Thoracic aorta (tissue), 2 donors: ENCODE measurements at regions not wholly inside any gene's neighbourhood (a gene's known extent, or its start where the extent isn't known, plus 50 kb on each side); places are given as distances from the start of the nearest gene placed in this dataset.
"Not testable (repeated sequence)": the region's sequence is repeated elsewhere in the genome, so short reads cannot be mapped to it uniquely, and the experiment has no call there.

Source experiments
- ATAC-seq: fragments of 150-250 bp; one replicate; pipeline ENCODE4 v1.8.0; 2017; ENCODE audit warnings: low read depth; ENCODE audit not compliant: insufficient number of reproducible peaks, low FRiP score
- DNase-seq: peaks from one replicate; pipeline ENCODE4 v3.0.0-alpha.2; 2020; ENCODE audit warnings: low spot score
- H3K27ac ChIP-seq, 2 donors: fragments of 200-600 bp; sonication (generic); 1 replicate in 1 of 2; 2 replicates in 1 of 2; pipeline ENCODE4 v1.5.1; 2016; ENCODE audit warnings: mild to moderate bottlenecking in 2 of 2, moderate library complexity in 2 of 2
- H3K27me3 ChIP-seq: fragments of 200-600 bp; sonication (generic); replicated peaks from 2 replicates; pipeline ENCODE4 v1.6.0; 2016; ENCODE audit warnings: mild to moderate bottlenecking; ENCODE audit not compliant: insufficient read depth
- H3K36me3 ChIP-seq: fragments of 200-600 bp; sonication (generic); one replicate; pipeline ENCODE4 v1.5.1; 2016
- H3K4me1 ChIP-seq, 2 donors: fragments of 200-600 bp; sonication (generic); 1 replicate in 1 of 2; 2 replicates in 1 of 2; pipeline versions ENCODE4 v1.5.1 to v1.6.0; 2016; ENCODE audit warnings: low read depth in 2 of 2, mild to moderate bottlenecking in 1 of 2; ENCODE audit not compliant: control insufficient read depth in 1 of 2
- H3K4me3 ChIP-seq: fragments of 200-600 bp; sonication (generic); 2 replicates; pipeline ENCODE4 v1.5.1; 2016; ENCODE audit warnings: mild to moderate bottlenecking
- H3K9me3 ChIP-seq: fragments of 200-600 bp; sonication (generic); 2 replicates; pipeline ENCODE4 v1.5.1; 2016
- TF ChIP-seq, protein P1 (sequence below): fragments of 200-600 bp; sonication (generic); IDR thresholded peaks from one replicate; pipeline ENCODE4 v1.5.1; 2019; ENCODE audit warnings: antibody characterized with exemption

DNA sequence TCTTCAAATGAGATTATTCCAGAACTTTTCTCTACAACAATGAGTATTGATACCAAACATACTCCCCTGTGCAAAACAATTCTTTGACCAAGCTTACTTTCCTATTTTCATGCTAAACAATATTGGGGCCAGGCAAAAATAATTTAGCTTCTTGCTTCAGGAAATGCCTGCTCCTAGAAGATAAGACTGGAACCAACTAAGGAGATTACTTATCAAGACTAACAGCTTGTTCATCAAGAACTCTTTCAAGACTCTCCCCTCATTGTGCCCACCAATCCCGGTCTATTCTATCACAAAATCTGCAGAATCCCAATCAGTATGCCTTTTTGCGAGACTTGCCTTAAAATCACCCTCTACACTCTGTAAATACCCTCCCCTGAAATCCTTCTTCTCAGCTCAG, 536.6 kb downstream of the RWDD3 start:
- no peak overlapping the region for H3K4me3 ChIP-seq
- no peak for ATAC-seq
- DNase-seq = no peak
- no peak overlapping the region for H3K27ac ChIP-seq
- H3K27me3 ChIP-seq = no peaks in the 10 kb centered on the region
- H3K4me1 ChIP-seq = no peaks in the 10 kb centered on the region
- H3K9me3 ChIP-seq = no peaks in the 10 kb centered on the region
- H3K36me3 ChIP-seq = no peaks in the 10 kb centered on the region
- TF ChIP-seq, protein P1, sequence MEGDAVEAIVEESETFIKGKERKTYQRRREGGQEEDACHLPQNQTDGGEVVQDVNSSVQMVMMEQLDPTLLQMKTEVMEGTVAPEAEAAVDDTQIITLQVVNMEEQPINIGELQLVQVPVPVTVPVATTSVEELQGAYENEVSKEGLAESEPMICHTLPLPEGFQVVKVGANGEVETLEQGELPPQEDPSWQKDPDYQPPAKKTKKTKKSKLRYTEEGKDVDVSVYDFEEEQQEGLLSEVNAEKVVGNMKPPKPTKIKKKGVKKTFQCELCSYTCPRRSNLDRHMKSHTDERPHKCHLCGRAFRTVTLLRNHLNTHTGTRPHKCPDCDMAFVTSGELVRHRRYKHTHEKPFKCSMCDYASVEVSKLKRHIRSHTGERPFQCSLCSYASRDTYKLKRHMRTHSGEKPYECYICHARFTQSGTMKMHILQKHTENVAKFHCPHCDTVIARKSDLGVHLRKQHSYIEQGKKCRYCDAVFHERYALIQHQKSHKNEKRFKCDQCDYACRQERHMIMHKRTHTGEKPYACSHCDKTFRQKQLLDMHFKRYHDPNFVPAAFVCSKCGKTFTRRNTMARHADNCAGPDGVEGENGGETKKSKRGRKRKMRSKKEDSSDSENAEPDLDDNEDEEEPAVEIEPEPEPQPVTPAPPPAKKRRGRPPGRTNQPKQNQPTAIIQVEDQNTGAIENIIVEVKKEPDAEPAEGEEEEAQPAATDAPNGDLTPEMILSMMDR = no peak

DNA sequence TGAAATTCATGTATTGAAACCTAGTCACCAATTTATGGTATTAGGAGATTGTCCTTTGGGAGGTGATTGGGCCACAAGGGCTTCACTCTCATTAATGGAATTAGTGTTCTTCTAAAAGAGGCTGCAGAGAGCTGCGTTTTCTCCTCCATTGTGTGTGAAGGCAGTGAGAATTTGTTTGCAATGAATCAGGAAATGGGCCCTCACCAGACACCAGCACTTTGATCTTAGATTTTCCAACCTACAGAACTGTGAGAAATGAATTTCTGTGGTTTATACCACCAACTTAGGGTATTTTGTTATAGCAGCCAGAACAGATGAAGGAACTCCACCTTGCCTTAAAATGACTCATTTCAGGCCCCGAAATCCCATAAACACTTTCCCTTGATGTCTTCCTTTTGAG, 544.2 kb downstream of the RWDD3 start:
- Histone ChIP-seq H3K4me3 (no peak overlapping the region), H3K9me3 (no peaks in the 10 kb centered on the region), H3K27me3 (no peaks in the 10 kb centered on the region), H3K36me3 (no peaks in the 10 kb centered on the region), H3K4me1 (no peaks in the 10 kb centered on the region), H3K27ac (no peak overlapping the region)
- TF ChIP-seq, protein P1 = no peak
- no peak for DNase-seq
- ATAC-seq = no peak

DNA sequence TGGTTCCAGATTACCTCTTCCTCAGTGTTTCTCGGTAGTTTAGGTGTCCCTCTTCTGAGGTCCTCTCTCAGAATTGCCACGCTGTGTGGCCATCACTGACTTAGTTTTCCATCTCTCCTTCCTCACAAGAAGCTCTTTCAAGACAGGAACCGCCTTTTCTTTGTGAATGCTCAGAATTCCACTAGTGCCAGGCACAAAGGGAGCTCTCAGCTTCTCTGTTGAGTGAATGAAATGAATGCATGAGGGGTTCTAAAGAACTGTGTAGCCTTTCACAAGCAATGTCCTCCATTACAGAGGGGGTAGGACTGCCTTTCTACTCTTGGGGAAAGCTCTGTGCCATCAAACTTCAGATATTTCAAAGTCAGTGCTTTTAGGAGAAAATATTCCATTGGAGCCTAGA, 546.8 kb downstream of the RWDD3 start:
- Histone ChIP-seq H3K27ac (no peak overlapping the region), H3K4me1 (no peaks in the 10 kb centered on the region), H3K27me3 (no peaks in the 10 kb centered on the region), H3K4me3 (no peak overlapping the region), H3K36me3 (no peaks in the 10 kb centered on the region), H3K9me3 (no peaks in the 10 kb centered on the region)
- DNase-seq (no peak), ATAC-seq (no peak)
- TF ChIP-seq, protein P1 = no peak

DNA sequence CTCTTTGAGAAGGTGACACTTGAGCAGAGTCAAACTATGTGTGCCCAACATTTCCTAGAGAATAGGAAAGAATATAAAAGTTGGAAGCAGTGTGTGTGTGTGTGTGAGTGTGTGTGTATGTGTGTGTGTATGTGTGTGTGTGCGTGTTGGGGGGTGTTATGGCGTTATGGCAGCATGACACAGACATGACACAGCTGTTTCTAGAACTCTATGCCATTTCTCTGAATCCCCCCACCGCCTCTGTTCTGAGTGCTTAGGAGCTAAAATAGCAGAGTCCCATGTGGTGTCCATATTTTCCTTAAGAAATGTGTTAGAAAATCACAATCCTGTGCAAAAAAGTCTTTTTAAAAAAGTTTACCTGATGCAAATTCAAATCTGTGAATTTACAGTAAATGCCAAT, 556.1 kb downstream of the RWDD3 start:
- no peak overlapping the region for H3K27ac ChIP-seq
- H3K27me3 ChIP-seq = no peaks in the 10 kb centered on the region
- H3K9me3 ChIP-seq = no peaks in the 10 kb centered on the region
- ATAC-seq = no peak
- H3K4me3 ChIP-seq = no peak overlapping the region
- no peak for DNase-seq
- H3K4me1 ChIP-seq = no peaks in the 10 kb centered on the region
- TF ChIP-seq, protein P1 = no peak
- no peaks in the 10 kb centered on the region for H3K36me3 ChIP-seq

DNA sequence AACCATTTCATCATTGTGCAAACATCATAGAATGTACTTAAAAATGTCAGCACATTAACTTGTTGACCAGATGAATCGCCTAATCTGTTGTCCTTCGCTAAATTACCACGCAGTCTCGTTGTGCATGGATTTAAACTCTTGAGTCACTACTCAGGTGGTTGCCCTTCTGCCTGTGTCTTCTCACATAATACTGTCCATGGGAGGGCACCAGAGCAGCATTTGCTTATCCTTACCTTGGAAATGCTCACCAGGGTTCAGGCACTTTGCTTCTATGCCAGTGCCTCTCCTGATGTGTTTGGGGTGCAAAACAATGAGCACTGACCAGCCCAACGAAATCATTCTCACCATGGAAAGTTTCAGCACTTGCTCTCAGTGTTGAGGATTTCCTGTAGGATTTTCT, 559.9 kb downstream of the RWDD3 start:
- TF ChIP-seq, protein P1 = no peak
- Histone ChIP-seq H3K4me1 (no peaks in the 10 kb centered on the region), H3K36me3 (no peaks in the 10 kb centered on the region), H3K27ac (no peak overlapping the region), H3K4me3 (no peak overlapping the region), H3K9me3 (peaks cover 3% of the 10 kb centered on the region), H3K27me3 (no peaks in the 10 kb centered on the region)
- DNase-seq (no peak), ATAC-seq (no peak)

DNA sequence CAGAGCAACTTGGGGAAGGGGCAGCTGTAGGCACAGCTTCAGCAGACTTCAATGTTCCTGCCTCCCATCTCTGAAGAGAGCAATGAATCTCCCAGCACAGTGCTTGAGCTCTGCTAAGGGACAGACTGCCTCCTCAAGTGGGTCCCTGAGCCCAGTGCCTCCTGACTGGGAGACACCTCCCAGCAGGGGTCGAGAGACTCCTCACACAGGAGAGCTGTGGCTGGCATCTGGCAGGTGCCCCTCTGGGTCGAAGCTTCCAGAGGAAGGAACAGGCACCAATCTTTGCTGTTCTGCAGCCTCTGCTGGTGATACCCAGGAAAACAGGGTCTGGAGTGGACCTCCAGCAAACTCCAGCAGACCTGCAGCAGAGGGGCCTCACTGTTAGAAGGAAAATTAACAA, 563.8 kb downstream of the RWDD3 start:
- not testable (repeated sequence) for ATAC-seq, H3K4me3 ChIP-seq, DNase-seq, H3K27me3 ChIP-seq, H3K27ac ChIP-seq, H3K9me3 ChIP-seq, H3K4me1 ChIP-seq, H3K36me3 ChIP-seq
